Liver (tissue), 3 donors: ENCODE measurements at regions not wholly inside any gene's neighbourhood (a gene's known extent, or its start where the extent isn't known, plus 50 kb on each side); places are given as distances from the start of the nearest gene placed in this dataset.

Experiments used
- CTCF ChIP-seq: fragments of 150-350 bp; IDR thresholded peaks from 2 replicates; pipeline ENCODE4 v1.5.1; 2017; ENCODE audit warnings: improper control_type of control experiment, low read depth, low read length; ENCODE audit not compliant: missing input control
- EGR1 ChIP-seq, 2 donors: IDR thresholded peaks; 2 replicates each; pipeline ENCODE4 v1.6.1; 2016 to 2018; ENCODE audit warnings: antibody characterized with exemption in 2 of 2, low read depth in 2 of 2
- GABPA ChIP-seq, 2 donors: IDR thresholded peaks in 1 of 2; conservative IDR thresholded peaks in 1 of 2; 2 replicates each; pipeline ENCODE4 v1.6.1; 2016; ENCODE audit warnings: antibody characterized with exemption in 2 of 2, mild to moderate bottlenecking in 1 of 2, moderate library complexity in 1 of 2
- MAX ChIP-seq: IDR thresholded peaks from 2 replicates; pipeline ENCODE4 v1.6.1; 2016; ENCODE audit warnings: antibody characterized with exemption
- RAD21 ChIP-seq, 2 donors: IDR thresholded peaks; 2 replicates each; pipeline ENCODE4 v1.6.1; 2016; ENCODE audit warnings: antibody characterized with exemption in 2 of 2, mild to moderate bottlenecking in 2 of 2
- RXRA ChIP-seq, 2 donors: IDR thresholded peaks; 2 replicates each; pipeline ENCODE4 v1.6.1; 2017 to 2018; ENCODE audit warnings: antibody characterized with exemption in 2 of 2, mild to moderate bottlenecking in 1 of 2
- TAF1 ChIP-seq: conservative IDR thresholded peaks from 2 replicates; pipeline ENCODE4 v1.6.1; 2016; ENCODE audit warnings: antibody characterized with exemption, mild to moderate bottlenecking
- donor health status: healthy.
- donor health status: healthy.

- TF ChIP-seq MAX (no peak), EGR1 (IDR thresholded peaks at IDR 0.05; ENCODE audit: low read depth in 2 of 2) (no peak), RXRA (IDR thresholded peaks at IDR 0.05) (no peak), GABPA (IDR thresholded peaks at IDR 0.05 in 1 of 2, conservative IDR thresholded peaks at IDR 0.05 in 1 of 2) (no peak), RAD21 (IDR thresholded peaks at IDR 0.05) (no peak), TAF1 (no peak), CTCF (no peak)
Measured at GRCh38 chr14:83162361-83162929, 1628.8 kb upstream of the SEL1L start.
